ENCODE measurements at regions not wholly inside any gene's neighbourhood (a gene's known extent, or its start where the extent isn't known, plus 50 kb on each side); places are given as distances from the start of the nearest gene placed in this dataset.

GRCh38 chr16:86306011-86306644 lies 204.2 kb upstream of the FOXF1 start:
- DNase-seq = peak; percentile 71

GRCh38 chr16:86306811-86307513 lies 203.4 kb upstream of the FOXF1 start:
- peak; percentile 88 for DNase-seq

- no peak for DNase-seq
Measured at GRCh38 chr16:86307514-86307903, 202.8 kb upstream of the FOXF1 start.

GRCh38 chr16:86308514-86308913 lies 201.8 kb upstream of the FOXF1 start:
- no peak for DNase-seq

- DNase-seq = no peak
Measured at GRCh38 chr16:86313631-86314030, 196.7 kb upstream of the FOXF1 start.

GRCh38 chr16:86314402-86315025 lies 195.8 kb upstream of the FOXF1 start:
- no peak for DNase-seq

GRCh38 chr16:86316967-86317812 lies 193.1 kb upstream of the FOXF1 start:
- DNase-seq = no peak

DNA sequence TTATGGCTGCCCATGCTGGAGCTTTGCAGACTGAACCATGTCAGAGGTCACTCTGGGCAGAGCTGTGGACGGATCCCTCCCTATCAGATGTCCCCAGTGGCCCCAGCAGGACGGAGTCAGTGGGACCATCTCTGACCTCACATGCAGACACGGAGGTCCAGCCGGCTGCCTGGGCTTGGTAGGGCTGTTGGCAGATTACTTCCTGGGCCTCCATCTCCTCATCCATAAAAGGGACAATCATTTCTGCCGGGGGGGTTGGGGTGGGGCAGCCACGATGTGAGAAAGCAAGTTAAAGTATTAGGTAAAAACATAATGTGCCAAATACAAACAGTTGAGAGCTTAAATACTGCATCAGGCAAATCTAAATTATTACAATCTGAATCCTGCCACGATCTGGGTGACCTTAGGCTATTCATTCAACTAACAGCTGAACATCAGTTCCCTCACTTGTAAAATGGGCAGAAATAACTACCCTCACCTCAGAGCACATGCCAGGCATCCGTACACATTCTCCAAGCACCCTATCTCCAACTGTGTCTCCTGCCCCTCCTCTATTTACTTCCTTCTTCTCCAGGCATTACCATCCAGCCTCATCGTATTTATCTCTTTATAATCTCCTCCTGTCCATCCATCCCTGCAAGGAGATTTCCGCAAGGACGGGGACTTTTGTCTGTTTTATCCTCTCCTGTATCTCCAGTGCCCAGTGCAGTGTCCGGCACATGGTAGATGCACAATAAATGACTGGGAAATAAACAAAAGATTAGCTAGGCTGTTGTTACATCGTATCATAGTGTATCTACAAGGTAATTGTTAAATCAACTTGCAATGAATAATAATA lies 192.3 kb upstream of the FOXF1 start:
- DNase-seq = no peak

GRCh38 chr16:86319585-86320236 lies 190.6 kb upstream of the FOXF1 start:
- peak; percentile 36 for DNase-seq

DNA sequence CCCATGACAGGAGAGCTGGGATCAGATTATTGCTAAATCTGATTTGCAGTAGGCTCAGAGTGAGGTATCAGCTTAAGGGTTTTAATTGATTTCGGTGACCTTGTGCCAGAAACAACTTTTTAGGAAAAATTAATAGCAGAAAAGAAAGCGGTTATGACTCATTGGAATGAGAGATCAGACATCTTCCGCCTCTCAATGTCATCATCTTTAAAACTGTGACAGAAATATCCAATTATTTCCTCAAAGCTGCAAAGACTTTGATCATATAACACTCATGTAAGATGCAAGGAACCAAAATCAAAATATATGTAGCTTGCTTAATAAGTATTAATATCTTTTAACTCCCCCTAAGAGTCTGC lies 190.1 kb upstream of the FOXF1 start:
- peak; percentile 34 for DNase-seq

GRCh38 chr16:86321491-86321890 lies 188.8 kb upstream of the FOXF1 start:
- DNase-seq = no peak

DNA sequence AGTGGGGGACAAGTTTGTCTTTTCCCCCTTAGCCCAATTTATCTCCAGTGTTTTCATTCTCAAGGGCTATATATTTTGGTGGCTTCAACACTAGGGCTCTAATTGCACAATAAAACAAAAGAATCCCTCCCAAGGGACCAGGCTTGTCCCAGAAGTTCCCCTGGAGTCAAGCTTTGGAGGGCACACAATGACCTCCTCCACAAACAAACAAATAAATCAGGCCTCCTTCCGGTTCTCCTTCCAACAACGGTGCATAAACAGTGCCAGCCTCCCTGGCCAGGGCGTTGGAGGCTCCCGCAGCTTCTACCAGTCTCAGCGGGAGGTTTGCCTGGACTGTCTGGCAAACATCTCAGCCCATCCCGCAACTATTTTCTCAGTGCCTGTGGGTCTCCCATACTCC lies 188.0 kb upstream of the FOXF1 start:
- DNase-seq = no peak

DNA sequence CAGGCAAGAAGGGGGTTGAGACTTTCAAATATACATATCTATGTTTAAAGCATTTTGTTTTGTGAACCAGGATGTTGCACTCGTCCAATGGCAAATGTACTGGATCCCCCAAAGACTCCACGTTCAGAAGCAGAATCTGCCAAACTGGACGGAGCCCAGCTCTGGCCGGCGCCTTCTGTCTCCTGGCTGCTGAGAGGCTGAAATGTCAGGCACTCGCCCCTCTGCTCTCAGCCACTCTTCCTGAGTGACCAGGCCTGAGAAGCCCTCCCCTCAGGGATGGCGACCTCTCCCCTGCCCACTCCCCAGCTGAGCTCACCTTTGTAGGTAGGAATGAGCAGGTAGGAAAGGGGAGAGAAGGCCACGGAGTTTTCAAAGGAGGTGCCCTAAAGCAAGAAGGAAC lies 187.5 kb upstream of the FOXF1 start:
- no peak for DNase-seq

GRCh38 chr16:86324320-86324719 lies 186.0 kb upstream of the FOXF1 start:
- no peak for DNase-seq

DNA sequence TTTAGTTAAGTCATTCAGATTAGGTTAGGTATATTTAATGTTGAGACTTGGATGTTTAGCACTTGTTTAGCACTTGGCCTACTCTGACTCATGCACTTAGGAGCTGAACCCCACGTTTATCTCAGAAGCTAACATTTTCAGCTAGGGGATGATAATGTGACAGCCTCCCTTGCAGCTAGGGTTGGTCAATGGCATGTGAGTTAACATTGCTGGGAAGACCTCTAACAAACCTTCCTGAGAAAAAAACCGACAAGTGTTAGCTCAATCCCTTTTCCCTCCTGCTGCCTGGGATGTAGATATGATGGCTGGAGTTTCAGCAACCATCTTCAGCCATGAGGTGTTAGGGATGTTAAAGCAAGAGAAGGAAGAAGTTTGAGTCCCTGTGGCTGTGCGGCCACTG lies 185.0 kb upstream of the FOXF1 start:
- no peak for DNase-seq

GRCh38 chr16:86325895-86326294 lies 184.4 kb upstream of the FOXF1 start:
- DNase-seq = no peak

DNA sequence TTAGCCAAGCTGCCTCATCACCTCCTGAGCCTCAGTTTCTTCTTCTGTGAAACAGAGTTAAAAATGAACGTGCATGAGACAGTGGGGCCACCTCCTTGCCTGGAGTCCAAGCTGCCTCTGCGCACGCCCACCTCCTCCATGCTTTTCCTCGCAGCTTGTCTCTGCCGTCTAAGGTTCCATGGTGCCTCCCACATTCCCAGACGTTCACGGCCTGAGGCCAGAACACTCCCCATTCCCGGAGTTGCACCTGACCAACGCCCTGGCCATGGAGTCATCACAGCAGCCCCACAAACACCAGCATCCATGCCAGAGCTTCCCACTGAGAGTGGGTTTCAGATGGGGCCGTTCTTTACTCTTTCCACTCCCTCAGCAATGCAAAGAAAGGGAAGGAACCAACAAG lies 183.0 kb upstream of the FOXF1 start:
- no peak for DNase-seq

DNA sequence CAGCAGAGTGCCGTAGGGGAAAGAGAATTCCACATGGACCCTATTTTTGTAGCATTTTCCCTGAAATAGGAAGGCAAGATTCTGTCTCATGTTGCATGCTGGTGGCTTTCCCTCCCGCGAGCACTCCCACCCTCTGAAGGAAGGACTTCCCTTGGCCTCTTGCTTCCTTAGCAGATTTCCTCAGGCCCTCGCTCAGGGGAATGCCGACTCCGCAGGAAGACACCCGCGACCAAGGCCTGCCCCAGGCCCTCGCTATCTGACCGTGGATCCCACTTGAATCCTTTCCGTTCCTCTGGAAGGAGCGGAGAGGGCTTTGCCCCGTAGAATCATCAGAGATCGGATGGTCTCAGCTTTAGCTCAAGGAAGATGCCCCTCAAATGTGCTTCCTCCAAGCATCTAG lies 179.4 kb upstream of the FOXF1 start:
- no peak for DNase-seq

- DNase-seq = no peak
Measured at GRCh38 chr16:86334079-86334635, 176.2 kb upstream of the FOXF1 start.

DNA sequence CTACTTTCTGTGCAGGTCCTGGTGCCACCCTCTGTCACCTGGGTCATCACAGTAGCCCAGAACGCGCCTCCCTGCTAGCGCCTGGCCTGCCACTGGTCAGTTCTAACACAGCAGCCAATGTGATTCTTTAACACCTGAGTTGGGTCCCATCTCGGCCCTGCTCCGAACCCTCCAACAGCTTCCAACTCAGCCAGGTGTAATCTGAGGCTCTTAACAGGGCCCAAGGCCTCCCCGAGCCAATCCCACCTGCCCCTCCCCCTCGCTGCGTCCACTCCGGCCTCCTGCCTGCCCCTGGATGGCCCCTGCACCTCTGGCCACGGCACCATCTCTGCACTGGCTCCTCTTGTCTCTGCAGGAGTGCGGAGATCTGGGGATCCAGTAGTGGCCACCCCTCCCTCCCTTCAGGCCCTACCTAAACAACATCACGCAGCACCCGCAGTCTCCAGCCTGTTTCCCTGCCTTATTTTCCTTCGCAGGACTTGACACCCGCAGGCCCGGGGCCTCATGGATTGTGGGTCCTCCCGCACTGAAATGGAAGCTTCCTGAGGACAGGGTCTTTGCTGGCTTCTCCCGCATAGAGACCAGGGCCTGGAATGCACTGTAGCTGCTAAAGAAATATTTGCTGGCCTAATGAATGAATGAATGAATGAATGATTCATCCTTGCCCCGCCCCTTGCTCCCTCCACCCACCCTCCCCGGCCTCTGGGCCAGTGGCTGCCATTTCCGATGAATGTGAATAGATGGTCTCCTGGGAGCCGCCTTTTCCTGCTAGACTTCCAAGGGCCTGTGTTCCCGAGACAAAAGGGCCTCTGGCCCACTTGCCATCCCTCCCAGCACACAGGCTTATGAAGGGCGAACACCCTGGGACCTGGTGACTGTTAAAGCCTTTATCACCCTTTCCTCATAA lies 174.8 kb upstream of the FOXF1 start:
- no peak for DNase-seq

GRCh38 chr16:86337138-86337537 lies 173.2 kb upstream of the FOXF1 start:
- no peak for DNase-seq

All from fibroblast of skin of right biceps (primary cell).